SU-DHL-6 (cell line): ENCODE measurements at regions not wholly inside any gene's neighbourhood (a gene's known extent, or its start where the extent isn't known, plus 50 kb on each side); places are given as distances from the start of the nearest gene placed in this dataset.

Source experiments
- EZH2phosphoT487 ChIP-seq: fragments of 200-600 bp; sonication (generic), shearing (Covaris generic); conservative IDR thresholded peaks from 2 replicates; pipeline ENCODE4 v1.6.1; 2018; ENCODE audit warnings: mild to moderate bottlenecking, antibody characterized with exemption, low read length, moderate library complexity, mixed read lengths
- TF ChIP-seq, protein P1 (sequence below): fragments of 200-600 bp; sonication (generic); IDR thresholded peaks from one replicate; pipeline ENCODE4 v1.5.1; 2017; ENCODE audit warnings: antibody characterized with exemption, mild to moderate bottlenecking, low read length, moderate library complexity; ENCODE audit not compliant: insufficient read depth, poor library complexity, severe bottlenecking

DNA sequence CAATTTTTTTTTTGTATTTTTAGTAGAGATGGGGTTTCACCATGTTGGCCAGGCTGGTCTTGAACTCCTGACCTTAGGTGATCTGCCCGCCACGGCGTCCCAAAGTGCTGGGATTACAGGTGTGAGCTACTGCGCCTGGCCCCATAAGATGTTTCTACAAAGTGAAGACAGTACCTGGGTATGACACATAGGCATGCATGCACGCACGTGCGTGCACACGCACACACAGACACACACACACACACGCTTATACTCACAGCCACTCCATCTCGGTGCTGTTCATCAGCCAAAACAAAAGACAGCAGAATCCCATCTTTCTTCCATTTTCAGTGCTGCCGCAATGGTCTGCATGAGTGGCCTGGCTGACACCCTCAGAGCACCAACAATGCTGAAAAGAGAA, 63.9 kb downstream of the VCPKMT start:
- TF ChIP-seq, protein P1, sequence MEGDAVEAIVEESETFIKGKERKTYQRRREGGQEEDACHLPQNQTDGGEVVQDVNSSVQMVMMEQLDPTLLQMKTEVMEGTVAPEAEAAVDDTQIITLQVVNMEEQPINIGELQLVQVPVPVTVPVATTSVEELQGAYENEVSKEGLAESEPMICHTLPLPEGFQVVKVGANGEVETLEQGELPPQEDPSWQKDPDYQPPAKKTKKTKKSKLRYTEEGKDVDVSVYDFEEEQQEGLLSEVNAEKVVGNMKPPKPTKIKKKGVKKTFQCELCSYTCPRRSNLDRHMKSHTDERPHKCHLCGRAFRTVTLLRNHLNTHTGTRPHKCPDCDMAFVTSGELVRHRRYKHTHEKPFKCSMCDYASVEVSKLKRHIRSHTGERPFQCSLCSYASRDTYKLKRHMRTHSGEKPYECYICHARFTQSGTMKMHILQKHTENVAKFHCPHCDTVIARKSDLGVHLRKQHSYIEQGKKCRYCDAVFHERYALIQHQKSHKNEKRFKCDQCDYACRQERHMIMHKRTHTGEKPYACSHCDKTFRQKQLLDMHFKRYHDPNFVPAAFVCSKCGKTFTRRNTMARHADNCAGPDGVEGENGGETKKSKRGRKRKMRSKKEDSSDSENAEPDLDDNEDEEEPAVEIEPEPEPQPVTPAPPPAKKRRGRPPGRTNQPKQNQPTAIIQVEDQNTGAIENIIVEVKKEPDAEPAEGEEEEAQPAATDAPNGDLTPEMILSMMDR = no peak
- no peak for TF ChIP-seq EZH2phosphoT487
